IMR-90 (cell line): ENCODE measurements at regions not wholly inside any gene's neighbourhood (a gene's known extent, or its start where the extent isn't known, plus 50 kb on each side); places are given as distances from the start of the nearest gene placed in this dataset.
"Not testable (repeated sequence)": the region's sequence is repeated elsewhere in the genome, so short reads cannot be mapped to it uniquely, and the experiment has no call there.

Experiments
- CEBPB ChIP-seq: IDR thresholded peaks from 2 replicates; pipeline ENCODE4 v1.6.1; 2012; ENCODE audit warnings: low read depth, low read length, improper control_type of control experiment
- POLR2A ChIP-seq: IDR thresholded peaks from 2 replicates; pipeline ENCODE4 v1.6.1; 2012; ENCODE audit warnings: mild to moderate bottlenecking, low read depth, low read length
- TF ChIP-seq, protein P1 (sequence below): conservative IDR thresholded peaks from 2 replicates; pipeline ENCODE4 v1.5.1; 2012; ENCODE audit warnings: mild to moderate bottlenecking, low read depth, low read length, improper control_type of control experiment

DNA sequence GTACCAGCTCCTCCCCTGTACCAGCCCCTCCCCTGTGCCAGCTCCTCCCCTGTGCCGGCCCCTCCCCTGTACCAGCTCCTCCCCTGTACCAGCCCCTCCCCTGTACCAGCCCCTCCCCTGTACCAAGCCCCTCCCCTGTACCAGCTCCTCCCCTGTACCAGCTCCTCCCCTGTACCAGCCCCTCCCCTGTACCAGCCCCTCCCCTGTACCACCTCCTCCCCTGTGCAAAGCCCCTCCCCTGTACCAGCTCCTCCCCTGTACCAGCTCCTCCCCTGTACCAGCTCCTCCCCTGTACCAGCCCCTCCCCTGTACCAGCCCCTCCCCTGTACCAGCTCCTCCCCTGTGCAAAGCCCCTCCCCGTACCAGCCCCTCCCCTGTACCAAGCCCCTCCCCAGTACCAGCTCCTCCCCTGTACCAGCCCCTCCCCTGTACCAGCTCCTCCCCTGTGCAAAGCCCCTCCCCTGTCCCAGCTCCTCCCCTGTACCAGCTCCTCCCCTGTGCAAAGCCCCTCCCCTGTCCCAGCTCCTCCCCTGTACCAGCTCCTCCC is 113.5 kb downstream of the METRNL start:
- TF ChIP-seq, protein P1, sequence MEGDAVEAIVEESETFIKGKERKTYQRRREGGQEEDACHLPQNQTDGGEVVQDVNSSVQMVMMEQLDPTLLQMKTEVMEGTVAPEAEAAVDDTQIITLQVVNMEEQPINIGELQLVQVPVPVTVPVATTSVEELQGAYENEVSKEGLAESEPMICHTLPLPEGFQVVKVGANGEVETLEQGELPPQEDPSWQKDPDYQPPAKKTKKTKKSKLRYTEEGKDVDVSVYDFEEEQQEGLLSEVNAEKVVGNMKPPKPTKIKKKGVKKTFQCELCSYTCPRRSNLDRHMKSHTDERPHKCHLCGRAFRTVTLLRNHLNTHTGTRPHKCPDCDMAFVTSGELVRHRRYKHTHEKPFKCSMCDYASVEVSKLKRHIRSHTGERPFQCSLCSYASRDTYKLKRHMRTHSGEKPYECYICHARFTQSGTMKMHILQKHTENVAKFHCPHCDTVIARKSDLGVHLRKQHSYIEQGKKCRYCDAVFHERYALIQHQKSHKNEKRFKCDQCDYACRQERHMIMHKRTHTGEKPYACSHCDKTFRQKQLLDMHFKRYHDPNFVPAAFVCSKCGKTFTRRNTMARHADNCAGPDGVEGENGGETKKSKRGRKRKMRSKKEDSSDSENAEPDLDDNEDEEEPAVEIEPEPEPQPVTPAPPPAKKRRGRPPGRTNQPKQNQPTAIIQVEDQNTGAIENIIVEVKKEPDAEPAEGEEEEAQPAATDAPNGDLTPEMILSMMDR, result not testable (repeated sequence)
- TF ChIP-seq POLR2A, CEBPB: not testable (repeated sequence)
